Mammary epithelial cell (primary cell): ENCODE measurements at regions not wholly inside any gene's neighbourhood (a gene's known extent, or its start where the extent isn't known, plus 50 kb on each side); places are given as distances from the start of the nearest gene placed in this dataset.

Experiments used
- CTCF ChIP-seq, 2 donors: IDR thresholded peaks in 1 of 2; conservative IDR thresholded peaks in 1 of 2; 2 replicates each; pipeline ENCODE4 v1.5.1; 2011 to 2012; ENCODE audit warnings: inconsistent platforms in 2 of 2, low read length in 2 of 2, mild to moderate bottlenecking in 2 of 2, control low read depth in 1 of 2, low read depth in 1 of 2; ENCODE audit not compliant: insufficient read depth in 1 of 2; ENCODE audit errors: extremely low read depth in 1 of 2
- EZH2 ChIP-seq: IDR thresholded peaks from 2 replicates; pipeline ENCODE4 v1.6.1; 2012; ENCODE audit warnings: low read length, inconsistent platforms, borderline replicate concordance

- no peak for TF ChIP-seq CTCF (conservative IDR thresholded peaks at IDR 0.05 in 1 of 2, IDR thresholded peaks at IDR 0.05 in 1 of 2; ENCODE audit: extremely low read depth in 1 of 2, insufficient read depth in 1 of 2, low read depth in 1 of 2, low read length in 2 of 2)
- no peak for TF ChIP-seq EZH2
Observed at GRCh38 chr21:37994211-37994610, 78.0 kb upstream of the KCNJ6 start.
